RWPE1 (cell line): ENCODE measurements at regions not wholly inside any gene's neighbourhood (a gene's known extent, or its start where the extent isn't known, plus 50 kb on each side); places are given as distances from the start of the nearest gene placed in this dataset.
A peak's percentile ranks its signal among the peaks of the same experiment; 100 is the strongest.

Experiments
- CTCF ChIA-PET: fragments of 350-600 bp; sonication (Branson Sonifier 250); formaldehyde crosslinking; extraction: SDS; loops from one replicate; lab custom pipeline; 2021; lab: Yijun Ruan, JAX
- POLR2A ChIA-PET: fragments of 400-600 bp; formaldehyde crosslinking; extraction: SDS; loops from one replicate; lab custom pipeline; 2020; ENCODE audit warnings: antibody characterized with exemption; ENCODE audit not compliant: low non-redundant PET; lab: Yijun Ruan, JAX
- DNase-seq: peaks from one replicate; pipeline ENCODE4 v3.0.0; 2012; ENCODE audit warnings: low spot score
- H3K27ac ChIP-seq: fragments of 450-650 bp; 2 replicates; pipeline ENCODE4 v1.5.1; 2017
- TF ChIP-seq, protein P1 (sequence below): fragments of 450-650 bp; conservative IDR thresholded peaks from 2 replicates; pipeline ENCODE4 v1.5.1; 2017; ENCODE audit warnings: low read depth, mild to moderate bottlenecking

DNA sequence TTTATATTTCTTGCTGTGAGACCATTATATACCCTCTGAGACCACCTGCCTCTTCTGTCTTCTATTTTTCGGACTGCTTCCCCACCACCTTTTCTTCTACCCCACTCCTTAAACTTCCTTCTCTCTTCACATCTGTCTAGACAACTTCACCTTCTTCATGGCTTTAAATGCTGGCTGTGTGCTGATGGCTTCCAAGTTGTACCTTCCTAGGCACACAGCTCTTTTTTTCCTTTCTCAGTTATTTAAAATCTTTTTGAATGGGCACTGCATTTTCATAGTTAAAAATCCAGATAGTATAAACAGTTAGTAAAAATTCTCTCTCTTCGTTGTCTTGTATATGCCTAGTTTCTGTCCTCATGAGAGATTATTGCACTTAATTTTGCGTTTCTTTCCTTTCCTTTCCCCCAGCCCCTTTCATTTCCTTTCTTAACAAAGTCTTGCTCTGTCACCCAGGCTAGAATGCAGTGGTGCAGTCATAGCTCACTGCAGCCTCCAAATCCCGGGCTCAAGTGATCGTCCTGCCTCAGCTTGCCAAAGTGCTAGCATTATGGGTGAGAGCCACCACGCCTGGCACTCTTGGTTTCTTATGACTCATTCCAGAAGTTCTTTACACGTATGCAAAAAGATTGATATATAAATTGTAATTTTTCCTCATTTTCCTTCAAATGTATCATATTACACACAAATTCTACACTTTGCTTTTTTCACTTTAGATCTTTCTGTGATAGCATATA, 114.3 kb downstream of the NPIPB5 start:
- TF ChIP-seq, protein P1, sequence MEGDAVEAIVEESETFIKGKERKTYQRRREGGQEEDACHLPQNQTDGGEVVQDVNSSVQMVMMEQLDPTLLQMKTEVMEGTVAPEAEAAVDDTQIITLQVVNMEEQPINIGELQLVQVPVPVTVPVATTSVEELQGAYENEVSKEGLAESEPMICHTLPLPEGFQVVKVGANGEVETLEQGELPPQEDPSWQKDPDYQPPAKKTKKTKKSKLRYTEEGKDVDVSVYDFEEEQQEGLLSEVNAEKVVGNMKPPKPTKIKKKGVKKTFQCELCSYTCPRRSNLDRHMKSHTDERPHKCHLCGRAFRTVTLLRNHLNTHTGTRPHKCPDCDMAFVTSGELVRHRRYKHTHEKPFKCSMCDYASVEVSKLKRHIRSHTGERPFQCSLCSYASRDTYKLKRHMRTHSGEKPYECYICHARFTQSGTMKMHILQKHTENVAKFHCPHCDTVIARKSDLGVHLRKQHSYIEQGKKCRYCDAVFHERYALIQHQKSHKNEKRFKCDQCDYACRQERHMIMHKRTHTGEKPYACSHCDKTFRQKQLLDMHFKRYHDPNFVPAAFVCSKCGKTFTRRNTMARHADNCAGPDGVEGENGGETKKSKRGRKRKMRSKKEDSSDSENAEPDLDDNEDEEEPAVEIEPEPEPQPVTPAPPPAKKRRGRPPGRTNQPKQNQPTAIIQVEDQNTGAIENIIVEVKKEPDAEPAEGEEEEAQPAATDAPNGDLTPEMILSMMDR, result no peak
- ChIA-PET CTCF (interaction anchor here (0.6 kb wide), 1 partner anchor 1825 kb away, joined by 5 read pairs; no protein-coding TSS in a partner anchor), POLR2A (no interaction called here)
- peak overlapping the region; percentile 36; the same call in 1 of the 2 replicates for H3K27ac ChIP-seq
- DNase-seq, result no peak

DNA sequence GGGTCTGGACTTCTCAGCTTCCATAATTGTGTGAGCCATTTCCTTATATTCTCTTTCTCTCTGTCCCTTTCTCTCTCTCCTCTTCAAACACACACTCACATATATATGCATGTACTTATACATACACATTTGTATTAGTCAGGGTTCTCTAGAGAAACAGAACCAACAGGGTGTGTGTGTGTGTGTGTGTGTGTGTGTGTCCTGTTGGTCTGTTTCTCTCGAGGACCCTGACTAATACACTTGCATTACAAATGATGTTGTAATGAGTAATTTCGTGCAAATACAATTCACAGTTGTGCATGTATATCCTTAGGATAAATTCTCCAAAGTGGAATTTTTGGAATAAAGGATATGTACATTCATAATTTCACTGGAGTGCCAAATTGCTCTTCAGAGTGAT, 115.3 kb downstream of the NPIPB5 start:
- peak; percentile 32 for DNase-seq

DNA sequence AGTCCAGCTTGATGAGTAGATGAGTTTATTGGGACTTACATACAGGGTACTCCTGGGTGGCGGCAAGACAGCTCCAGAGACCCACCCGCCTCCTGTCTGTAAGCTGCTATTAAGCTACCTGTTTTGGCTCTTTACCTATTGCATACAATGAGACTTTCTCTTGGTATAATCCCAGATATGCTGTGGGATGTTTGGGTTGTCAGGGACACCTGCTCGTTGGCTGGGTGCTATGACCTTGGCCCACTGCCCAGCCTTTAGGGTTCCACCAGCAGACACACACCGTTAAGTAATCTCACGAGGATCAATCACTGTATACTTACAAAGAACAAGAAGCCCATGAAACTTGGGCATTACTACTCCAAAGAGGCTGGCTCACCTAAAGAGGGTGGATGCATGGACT, 116.4 kb downstream of the NPIPB5 start:
- ChIA-PET POLR2A (no interaction called here), CTCF (no interaction called here)
- TF ChIP-seq, protein P1, result no peak
- no peak overlapping the region for H3K27ac ChIP-seq
- no peak for DNase-seq

More for the DNA sequence above, 115.3 kb downstream of the NPIPB5 start:
- ChIA-PET CTCF (no interaction called here), POLR2A (no interaction called here)
- no peak overlapping the region for H3K27ac ChIP-seq
- TF ChIP-seq, protein P1, result no peak

DNA sequence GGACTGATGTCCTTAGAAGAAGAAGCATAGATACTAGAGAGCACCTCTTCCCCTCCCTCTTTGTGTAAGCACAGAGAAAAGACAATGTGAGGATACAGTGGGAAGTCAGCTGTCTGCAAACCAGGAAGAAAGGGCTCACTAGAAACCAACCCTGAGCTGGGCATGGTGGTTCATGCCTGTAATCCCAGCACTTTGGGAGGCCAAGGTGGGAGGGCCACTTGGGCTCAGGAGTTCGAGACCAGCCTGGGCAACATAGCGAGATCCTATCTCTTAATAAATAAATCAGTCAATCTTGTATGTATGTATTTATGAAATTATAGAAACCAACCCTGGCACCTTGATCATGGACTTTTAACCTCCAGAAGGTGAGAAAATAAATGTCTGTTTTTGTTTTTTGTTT, 118.3 kb downstream of the NPIPB5 start:
- CTCF ChIA-PET, result no interaction called here
- no peak for DNase-seq

DNA sequence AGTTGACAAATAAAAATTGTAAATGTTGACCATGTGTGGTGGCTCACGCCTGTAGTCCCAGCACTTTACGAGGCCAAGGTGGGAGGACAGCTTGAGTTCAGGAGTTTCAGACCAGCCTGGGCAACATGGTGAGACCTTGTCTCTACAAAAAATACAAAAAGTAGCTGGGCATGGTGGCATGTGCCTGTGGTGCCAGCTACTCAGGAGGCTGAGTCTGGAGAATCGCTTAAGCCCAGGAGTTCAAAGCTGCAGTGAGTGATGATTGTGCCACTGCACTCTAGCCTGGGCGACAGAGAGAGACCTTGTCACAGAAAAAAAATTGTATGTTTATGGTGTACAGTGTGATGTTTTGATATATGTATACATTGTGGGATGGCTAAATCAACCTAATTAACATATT, 119.6 kb downstream of the NPIPB5 start:
- ChIA-PET POLR2A (no interaction called here), CTCF (interaction anchor here (0.6 kb wide), 1 partner anchor 531 kb away, joined by 7 read pairs; no protein-coding TSS in a partner anchor)
- no peak for DNase-seq
- TF ChIP-seq, protein P1, result no peak
- no peak overlapping the region for H3K27ac ChIP-seq

More for the DNA sequence above, 118.3 kb downstream of the NPIPB5 start:
- TF ChIP-seq, protein P1, result no peak
- no peak overlapping the region for H3K27ac ChIP-seq
- POLR2A ChIA-PET, result interaction anchor here (0.6 kb wide), 1 partner anchor 25 kb away, joined by 5 read pairs; no protein-coding TSS in a partner anchor

DNA sequence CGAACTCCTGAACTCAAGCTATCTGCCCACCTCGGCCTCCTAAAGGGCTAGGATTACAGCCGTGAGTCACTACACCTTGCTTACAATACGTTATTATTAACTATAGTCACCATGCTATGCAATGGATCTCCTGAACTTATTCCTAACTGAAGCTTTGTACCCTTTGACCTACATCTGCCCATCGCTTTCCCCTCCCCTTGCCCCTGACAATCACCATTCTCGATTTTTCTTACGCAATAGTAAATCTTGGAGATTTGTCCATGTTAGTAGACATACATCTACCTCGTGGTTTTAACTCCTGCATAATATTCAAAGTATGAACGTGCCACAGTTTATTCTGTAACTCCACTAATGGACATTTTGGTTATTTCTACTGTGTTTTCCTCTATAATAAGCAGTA, 120.6 kb downstream of the NPIPB5 start:
- H3K27ac ChIP-seq, result no peak overlapping the region
- ChIA-PET POLR2A (no interaction called here), CTCF (no interaction called here)
- TF ChIP-seq, protein P1, result no peak
- DNase-seq, result no peak
